HG03108 (cell line): ENCODE measurements at regions not wholly inside any gene's neighbourhood (a gene's known extent, or its start where the extent isn't known, plus 50 kb on each side); places are given as distances from the start of the nearest gene placed in this dataset.

ENCODE experiments used
- ATAC-seq: cut with Tn5 transposase; IDR thresholded peaks from one replicate; pipeline ENCODE4 v1.9.1; 2021; ENCODE audit warnings: moderate library complexity; ENCODE audit not compliant: unreplicated experiment

- ATAC-seq = no peak
Measured at GRCh38 chr10:36147529-36147928, 505.4 kb upstream of the FZD8 start.

DNA sequence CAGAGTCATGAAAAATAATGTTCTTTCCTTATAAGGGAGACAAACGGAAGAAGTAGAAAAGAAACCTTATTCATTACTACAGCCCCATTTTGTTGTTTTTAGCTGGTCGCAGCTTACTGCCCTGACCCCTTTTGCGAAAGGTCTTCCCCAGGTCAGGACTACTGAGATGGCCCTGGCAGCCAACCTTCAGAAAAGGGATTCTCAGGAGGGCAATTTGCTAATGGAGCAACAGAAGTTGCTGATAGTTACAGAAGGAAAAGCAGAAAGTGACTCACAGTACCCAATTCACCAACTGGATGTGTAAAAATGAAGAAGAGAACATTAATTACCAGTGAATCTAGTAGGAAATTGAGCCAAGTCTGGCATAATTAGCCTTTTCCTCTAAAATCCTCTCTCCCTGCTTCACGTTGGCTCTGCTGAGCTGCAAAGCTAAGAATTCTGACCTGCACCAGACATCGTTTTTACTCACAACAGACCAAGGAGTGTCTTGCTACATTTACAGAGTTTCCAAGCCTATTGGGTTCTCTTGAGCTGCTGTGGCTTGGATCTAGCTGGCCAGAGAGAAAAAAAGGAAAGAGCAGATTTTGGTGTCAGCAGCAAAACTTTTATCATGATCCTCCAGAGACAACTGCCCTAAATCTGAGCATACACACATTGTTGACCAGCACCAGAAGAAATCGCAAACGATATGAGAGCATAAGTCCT lies 499.9 kb upstream of the FZD8 start:
- no peak for ATAC-seq

- no peak for ATAC-seq
Measured at GRCh38 chr10:36129051-36129450, 487.0 kb upstream of the FZD8 start.

DNA sequence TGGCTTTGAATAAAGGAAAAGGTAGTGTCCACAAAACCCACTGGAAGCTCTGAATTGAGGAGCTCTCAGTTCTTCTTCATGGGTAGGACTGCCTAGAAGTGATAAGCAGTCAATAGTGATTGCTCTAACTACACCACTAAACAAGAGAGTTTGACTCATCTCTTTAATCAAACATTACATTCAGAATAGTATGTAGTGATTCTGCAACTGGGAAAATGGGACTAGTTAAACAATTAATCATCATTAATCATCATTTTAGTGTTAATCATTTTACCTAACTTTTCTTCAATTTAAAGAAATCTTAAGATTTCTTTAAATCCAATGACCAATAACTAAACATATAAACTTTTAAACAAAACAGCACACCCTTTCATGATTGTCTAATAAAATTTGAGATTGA lies 484.0 kb upstream of the FZD8 start:
- no peak for ATAC-seq

DNA sequence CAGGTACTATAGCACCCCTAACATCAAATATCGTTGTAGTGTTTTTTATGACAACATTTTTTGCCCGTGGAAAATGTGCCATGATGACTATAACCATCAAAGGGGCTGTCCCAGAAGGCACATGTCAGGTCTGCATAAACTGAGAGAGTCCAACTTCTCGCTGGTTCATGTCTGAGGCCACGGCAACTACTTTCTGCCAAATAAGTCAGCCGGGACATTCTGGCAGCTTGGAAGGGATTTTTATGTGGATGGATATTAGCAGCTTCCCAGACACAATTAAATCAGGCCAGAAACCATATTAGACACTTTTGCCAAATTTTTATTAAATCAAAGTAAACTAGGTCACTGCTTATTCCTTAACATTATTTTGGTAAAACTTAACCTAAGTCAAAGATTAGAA lies 477.4 kb upstream of the FZD8 start:
- ATAC-seq = no peak

- ATAC-seq = no peak
Measured at GRCh38 chr10:36118314-36118713, 476.2 kb upstream of the FZD8 start.

DNA sequence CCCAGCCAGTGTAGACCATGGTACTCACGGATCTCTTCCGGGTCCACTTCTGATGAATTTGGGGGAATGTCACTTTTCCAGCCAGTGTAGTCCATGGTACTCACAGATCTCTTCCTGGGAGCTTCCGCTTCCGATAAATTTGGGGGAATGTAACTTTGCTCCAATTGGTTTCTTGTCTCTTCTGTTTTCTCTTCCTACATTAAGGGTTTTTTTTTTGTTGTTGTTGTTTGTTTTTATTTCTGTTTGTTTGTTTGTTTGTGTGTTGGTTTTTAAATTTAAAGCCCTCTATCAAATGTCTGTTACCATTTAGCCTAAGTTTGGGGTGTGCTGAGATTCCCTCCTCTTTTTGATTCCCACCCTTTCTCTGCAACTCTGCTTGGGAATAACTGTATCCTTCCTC lies 475.8 kb upstream of the FZD8 start:
- ATAC-seq = no peak

GRCh38 chr10:36117231-36117630 lies 475.1 kb upstream of the FZD8 start:
- ATAC-seq = no peak

DNA sequence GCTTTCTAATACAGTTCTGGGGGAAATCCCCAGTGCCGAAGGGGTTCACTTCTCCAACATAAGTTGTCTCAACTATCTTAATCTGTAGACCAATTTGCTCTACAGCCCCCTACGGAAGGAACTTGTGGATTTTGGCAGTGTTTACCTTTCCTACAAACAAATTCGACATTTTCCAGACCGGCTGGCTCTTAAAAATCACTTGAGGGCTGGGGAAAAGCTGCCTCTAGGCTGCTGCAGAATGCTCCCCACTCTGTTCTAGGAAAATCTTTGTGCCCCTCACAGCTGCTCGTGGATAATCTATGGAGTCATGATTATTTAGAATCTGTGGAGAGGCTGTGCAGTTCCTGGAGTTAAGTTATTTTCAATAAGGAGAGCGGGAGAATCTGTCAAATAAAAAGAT lies 474.6 kb upstream of the FZD8 start:
- ATAC-seq = no peak

DNA sequence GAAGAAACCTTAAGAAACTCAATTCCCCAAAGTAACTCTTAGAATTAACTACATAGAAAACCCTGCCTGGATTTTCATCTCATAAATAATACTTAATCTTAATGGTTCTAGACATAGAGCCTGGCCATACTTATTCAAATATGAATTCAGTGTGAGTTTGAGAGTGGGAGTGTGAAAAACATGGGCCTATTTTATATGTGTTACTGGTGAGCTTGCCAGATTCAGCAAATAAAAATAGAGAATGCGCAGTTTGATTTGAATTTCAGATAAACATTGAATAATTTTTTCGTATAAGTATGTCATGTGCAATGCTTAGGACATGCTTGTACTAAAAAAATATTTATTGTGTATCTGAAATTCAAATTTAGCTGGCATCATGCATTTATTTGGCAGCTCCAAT lies 473.9 kb upstream of the FZD8 start:
- ATAC-seq = no peak

DNA sequence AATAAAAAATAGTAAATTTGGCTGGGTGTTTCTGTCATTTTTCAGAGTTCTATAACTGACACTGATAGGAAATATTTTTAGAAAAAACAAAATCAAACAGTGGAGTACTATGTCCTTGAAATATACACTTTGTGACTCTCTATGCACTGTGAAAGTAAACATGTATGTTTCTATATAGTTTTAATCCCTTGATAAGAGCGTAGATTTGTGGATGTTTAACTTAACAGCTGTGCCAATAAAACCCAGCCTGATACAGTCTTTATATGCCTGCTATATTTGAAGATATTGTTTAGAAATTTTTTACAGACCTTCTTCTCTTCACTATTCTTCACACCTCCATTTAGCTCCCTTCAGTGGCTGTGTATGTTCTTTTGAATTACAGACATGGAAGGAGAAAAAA lies 473.3 kb upstream of the FZD8 start:
- ATAC-seq = no peak

DNA sequence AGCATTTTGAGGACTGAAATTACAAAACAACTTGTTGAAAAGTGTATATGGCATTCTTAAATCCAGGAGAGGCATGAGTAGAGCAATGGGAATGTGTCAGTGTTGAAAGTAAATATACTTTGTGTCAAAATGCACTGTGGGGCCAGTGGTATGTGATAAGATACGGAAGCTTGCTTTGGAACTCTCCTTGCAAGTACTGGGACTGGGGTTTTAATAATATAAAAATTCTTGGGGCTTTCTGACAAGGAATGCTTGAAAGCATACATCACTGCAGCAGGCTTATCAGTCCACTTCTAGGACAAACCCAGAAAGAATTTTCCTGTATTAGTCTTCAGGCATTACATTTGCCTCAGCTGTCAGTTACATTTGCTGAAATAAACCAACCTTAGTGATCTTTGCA lies 472.8 kb upstream of the FZD8 start:
- no peak for ATAC-seq

- ATAC-seq = no peak
Measured at GRCh38 chr10:36114141-36114540, 472.0 kb upstream of the FZD8 start.

DNA sequence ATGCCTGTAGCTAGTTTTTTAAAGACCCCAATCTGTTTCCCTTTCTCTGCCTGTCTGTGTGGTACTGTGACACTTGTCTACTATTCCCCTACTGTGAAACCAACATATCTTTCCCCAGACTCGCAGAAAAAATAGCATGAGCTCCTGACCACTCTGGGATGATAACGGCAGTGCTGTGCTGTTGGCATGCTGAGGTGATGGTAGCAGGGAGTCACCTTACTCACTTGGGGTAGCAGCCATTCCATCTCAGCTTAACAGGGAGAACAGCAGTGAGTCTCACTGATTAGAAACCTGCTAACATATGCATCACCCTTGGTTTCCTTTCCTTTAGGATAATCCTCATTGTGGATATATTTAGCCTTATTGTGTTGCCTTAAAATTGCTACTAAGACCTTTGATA lies 469.6 kb upstream of the FZD8 start:
- no peak for ATAC-seq

DNA sequence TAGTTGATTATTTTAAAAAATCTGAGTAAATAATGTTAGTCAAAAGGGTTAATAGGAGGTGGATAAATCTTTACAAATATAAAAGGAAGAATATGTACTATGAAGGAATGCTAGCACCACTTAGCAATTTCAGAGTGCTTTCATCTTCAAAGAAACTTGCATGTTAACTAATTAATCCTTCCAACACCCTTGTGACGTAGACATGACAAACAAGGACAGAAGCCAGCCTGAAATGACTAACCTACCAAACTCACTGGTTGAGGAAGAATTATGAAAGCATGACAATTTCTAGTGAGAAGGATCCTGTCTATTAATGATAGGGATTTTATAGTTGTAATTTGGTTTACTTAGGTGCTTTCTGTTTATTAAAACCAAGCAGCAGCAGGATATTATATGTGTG lies 468.0 kb upstream of the FZD8 start:
- no peak for ATAC-seq

DNA sequence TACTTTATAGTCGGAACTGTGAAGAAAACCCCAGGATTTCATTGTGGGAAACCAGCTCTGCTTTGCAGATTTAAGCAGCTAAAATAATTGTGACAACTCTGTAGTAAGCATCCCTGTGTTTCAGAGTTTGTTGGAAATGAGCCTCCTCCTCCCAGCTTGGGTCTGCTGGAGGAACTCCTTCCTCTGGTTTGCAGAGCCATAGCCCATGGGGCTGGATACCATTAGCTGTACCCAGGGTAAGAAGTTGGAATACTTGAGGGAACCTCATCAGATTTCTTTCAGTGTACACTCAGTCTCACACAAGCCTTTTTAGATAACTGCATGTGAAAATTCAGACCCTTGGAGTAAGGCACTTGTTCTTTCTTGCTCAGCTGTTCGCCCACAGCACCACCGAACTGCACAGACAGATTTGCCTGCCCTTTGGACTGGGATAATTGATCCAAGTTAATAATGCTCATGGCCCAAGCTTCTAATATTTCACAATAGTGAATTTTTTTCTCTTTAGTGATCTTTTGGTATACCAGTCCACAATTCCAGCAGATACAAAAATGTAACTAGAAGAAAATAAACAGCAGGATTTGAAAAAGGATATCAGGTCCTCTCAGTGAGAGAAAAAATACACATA lies 467.4 kb upstream of the FZD8 start:
- ATAC-seq = no peak

GRCh38 chr10:36097696-36098095 lies 455.6 kb upstream of the FZD8 start:
- ATAC-seq = no peak

GRCh38 chr10:36096576-36096975 lies 454.5 kb upstream of the FZD8 start:
- ATAC-seq = no peak

GRCh38 chr10:36094096-36094495 lies 452.0 kb upstream of the FZD8 start:
- ATAC-seq = no peak

- no peak for ATAC-seq
Measured at GRCh38 chr10:36092116-36092515, 450.0 kb upstream of the FZD8 start.

DNA sequence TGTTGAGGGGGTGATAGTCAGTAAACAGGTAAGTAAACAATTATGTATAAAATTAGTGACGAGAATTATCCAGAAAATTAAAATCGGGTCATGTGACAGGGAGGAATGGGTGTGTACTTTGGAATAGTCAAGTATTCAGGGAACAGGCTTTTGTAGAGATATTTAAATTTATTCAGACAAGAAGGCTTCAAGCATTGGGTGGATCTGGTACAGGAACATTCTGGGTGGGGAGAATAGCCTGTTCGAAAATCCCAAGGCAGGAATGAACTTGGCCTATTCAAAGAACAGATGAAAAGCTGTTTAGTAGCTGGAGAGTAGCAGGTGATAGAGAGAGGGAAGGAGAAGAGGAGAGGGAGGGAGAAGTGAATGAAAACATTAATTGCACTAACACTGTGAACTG lies 448.9 kb upstream of the FZD8 start:
- no peak for ATAC-seq

DNA sequence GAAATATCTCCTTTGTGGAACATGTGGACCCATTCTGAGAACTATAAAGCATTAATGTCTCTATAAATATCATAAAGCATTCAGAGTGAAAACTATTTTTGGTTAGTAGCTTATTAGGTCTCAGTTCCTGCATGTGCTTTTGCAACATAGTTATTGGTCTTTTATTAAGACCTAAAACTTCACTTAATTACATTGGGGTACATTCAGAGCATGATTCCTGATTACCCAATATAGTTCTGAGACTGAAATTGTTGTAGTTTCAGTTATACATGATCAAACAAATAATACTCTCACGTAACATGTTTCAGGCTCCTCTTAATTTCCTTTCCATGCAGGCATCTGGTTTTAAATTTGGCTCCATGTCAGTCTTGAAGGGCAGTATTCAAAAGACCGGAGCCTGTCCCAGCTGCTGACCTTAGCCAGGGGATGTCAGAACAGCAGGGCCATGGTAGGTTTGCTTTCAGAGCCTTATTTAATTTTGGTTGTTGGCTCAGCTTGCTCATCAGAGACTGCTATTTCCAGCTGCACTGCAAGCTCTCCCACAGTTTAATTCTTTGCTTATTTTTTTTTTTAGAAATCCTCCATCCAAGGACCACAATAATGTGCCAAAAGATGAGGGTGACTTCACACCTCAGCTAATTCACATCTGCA lies 447.8 kb upstream of the FZD8 start:
- no peak for ATAC-seq
